ENCODE measurements at regions not wholly inside any gene's neighbourhood (a gene's known extent, or its start where the extent isn't known, plus 50 kb on each side); places are given as distances from the start of the nearest gene placed in this dataset.
"Not testable (repeated sequence)": the region's sequence is repeated elsewhere in the genome, so short reads cannot be mapped to it uniquely, and the experiment has no call there.

DNA sequence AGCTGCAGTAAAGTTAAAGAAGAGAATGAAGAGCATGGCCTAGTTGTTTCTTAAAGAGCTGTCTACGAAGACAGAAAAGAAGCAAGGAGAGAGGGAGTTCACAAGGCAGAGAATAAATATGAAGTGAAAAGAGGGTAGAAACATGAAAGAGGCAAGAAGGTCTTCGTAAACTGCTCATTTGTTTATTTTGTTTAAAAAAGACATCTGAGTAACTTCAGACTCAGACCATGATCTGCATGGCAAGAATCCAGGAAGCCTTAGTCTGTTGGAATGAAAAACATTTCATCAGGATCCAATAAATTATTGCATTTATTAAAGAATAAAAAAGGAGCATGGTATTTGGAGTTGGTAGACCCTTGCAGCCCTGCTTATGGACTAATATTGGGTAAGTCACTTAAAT lies 151.1 kb downstream of the SEM1 start:
- DNase-seq, result no peak

GRCh38 chr7:96558093-96558492 lies 151.6 kb downstream of the SEM1 start:
- no peak for DNase-seq

DNA sequence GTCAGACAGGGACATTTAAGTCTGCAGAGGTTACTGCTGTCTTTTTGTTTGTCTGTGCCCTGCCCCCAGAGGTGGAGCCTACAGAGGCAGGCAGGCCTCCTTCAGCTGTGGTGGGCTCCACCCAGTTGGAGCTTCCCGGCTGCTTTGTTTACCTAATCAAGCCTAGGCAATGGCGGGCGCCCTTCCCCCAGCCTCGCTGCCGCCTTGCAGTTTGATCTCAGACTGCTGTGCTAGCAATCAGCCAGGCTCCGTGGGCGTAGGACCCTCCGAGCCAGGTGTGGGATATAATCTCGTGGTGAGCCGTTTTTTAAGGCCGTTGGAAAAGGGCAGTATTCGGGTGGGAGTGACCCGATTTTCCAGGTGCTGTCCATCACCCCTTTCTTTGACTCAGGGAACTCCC lies 152.0 kb downstream of the SEM1 start:
- not testable (repeated sequence) for DNase-seq

DNA sequence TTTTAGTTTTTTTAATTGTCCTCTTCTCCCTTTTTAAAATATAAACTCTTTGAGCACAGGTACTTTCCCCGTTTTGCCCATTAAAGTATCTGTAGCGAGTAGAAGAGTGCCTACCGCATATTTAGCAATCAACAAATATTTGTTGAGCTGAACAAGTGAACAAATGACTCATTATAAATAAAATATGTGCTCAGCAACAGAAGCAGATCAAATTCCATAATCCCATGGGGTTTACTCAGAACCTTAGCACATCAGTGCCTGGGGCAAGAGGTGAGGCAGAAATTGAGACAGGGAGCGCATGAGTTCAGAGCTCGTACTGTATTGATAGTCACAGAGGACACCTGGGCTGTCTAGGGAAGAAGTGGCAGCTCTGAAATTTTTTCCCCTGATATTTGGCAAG lies 161.0 kb downstream of the SEM1 start:
- peak; percentile 7 for DNase-seq

DNA sequence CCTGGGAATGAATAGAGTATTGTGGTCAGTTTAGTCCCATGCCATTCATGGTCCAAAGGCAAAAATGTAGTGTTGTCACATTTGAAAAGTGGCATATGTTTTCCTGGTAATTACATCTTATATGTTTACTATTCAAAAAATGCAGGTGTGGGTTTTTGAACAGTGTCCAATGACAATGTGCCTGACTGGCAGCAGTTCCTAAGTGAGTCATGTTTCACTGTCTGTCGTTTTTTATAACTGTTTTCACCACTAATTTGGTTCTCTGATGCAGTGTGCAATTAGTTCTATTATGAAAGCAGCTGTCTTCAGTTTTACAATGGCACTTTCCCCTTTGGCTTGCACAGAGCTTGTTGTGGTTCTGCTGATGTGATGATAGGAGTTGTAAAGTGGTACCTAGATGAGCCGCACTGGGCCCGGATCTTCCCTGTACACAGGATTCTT lies 162.3 kb downstream of the SEM1 start:
- DNase-seq, result peak; percentile 19

- no peak for DNase-seq
Measured at GRCh38 chr7:96546426-96546825, 163.2 kb downstream of the SEM1 start.

DNA sequence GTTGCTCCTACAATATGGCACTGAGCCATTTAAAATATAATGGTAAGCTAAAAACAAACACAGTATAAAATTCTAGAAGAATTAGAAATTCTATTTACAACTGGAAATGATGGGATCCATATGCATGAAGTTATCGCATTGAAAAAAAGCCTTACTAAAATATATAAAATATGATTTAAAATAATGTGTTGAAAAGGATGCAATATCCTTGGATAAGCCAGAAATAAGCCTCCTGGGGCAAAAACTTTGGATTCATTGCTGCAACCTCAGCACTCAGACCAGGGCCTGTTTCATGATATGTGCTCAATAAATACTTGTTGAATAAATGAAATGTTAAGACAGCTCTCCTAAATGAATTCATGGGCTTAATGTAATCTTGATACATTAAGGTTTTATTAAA lies 170.2 kb downstream of the SEM1 start:
- no peak for DNase-seq

- DNase-seq, result no peak
Measured at GRCh38 chr7:96538632-96539031, 171.0 kb downstream of the SEM1 start.

DNA sequence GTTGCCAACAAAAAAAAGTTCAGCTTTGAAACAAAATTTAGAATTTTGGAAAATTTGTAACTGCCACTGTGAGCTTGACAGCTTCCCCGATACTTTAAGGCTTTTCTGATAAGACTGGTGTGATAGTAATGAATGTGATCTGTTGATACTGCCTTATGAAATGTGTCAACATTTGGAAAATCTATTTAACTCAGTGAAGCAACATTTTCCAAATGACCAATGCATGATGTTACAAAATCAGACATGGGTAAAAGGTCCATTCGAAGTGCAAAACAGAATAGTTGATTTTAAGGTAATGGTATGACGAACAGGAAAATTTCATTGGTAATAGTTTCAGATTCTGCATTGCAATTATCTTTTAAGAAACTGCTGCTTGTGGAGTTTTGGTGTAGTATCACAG lies 175.4 kb downstream of the SEM1 start:
- no peak for DNase-seq

- no peak for DNase-seq
Measured at GRCh38 chr7:96532428-96532935, 177.2 kb downstream of the SEM1 start.

DNA sequence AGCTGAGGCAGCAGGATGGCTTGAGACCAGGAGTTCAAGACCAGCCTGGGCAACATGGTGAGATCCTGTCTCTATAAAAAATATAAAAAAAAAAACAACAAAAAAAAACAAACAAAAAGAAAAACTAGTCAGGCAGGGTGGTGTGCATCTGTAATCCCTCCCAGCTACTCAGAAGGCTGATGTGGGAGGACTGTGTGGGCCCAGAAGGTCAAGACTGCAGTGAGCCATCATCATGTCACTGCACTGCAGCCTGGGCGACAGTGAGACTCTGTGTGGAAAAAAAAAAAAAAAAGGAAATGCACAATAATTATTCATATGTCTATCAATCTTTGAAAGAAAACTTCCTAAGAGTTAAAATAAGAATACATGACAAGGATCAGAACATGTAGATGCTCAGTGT lies 178.3 kb downstream of the SEM1 start:
- no peak for DNase-seq

- no peak for DNase-seq
Measured at GRCh38 chr7:96530786-96531185, 178.9 kb downstream of the SEM1 start.

DNA sequence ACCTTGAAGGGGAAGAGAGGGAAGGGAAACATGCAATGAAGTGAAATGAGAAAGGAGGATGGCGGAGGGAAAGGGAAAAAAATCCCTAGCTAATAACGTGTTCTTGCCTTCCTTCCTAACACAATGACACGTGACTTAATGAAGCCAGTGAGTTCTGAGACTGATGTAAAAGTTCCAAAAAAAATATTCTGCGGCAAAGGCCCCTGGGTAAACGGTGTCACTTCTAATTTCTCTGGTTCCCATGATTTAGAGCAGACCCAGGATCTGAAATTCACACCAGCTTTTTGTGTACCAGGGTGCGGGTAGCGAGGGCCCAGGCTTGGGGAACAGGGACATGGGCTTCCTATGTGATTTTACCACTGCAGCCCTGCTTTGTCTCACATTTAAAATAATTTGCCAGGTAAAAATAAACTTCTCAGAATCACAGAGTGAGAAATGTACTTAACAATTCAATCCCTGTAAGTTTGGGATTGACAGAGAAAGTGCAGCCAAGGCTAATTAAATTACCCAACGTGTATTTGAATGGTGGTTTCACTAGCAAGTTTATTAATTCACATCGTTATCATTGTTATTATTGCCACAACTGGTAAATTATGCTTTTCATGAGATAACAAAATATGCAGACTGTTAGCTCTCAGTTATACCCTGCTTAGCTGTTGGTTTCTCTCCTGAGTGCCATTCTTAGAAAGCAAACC lies 182.4 kb downstream of the SEM1 start:
- DNase-seq, result no peak

DNA sequence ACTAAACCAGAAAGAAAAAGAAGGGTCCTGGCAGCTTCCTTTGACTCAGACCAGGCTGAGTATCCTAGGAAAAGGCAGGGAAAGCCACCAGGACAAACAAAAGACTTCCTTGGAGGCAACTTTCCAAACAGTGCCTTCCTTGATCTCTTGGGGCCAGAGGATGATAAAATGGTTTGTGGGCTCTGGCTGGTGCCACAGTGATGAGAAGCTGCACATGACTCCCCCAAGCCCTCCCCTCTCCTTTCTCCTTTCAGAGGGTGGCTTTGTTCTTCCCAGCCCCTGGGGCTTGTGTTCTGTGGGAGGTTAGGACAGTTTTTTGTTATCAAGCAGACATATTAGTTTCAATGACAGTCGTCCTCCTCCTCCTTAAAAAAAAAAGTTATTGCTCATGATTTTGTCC lies 183.2 kb downstream of the SEM1 start:
- DNase-seq, result no peak

GRCh38 chr7:96521068-96521894 lies 188.4 kb downstream of the SEM1 start:
- no peak for DNase-seq

- no peak for DNase-seq
Measured at GRCh38 chr7:96508371-96508770, 186.5 kb upstream of the SLC25A13 start.

DNA sequence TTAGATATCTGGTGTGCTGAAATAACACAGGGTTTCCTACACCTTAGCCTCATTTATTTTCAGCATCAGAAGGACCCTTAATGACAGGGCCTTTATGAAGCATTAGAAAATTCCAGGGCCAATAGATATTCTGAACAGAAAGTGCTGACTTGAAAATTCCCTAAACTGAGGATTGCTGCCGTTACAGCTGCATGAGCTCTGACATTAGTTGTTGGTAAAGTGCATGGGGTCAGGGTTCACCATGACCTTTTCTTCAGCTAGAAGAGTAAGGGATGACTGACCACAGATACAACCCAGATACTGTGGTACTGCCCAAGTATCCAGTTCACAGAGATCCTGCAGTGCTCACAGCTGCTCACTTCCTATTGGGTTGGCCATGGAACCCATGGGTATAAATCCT lies 181.7 kb upstream of the SLC25A13 start:
- DNase-seq, result no peak

- no peak for DNase-seq
Measured at GRCh38 chr7:96501318-96501717, 179.4 kb upstream of the SLC25A13 start.

GRCh38 chr7:96499532-96499931 lies 177.6 kb upstream of the SLC25A13 start:
- DNase-seq, result peak; percentile 59

DNA sequence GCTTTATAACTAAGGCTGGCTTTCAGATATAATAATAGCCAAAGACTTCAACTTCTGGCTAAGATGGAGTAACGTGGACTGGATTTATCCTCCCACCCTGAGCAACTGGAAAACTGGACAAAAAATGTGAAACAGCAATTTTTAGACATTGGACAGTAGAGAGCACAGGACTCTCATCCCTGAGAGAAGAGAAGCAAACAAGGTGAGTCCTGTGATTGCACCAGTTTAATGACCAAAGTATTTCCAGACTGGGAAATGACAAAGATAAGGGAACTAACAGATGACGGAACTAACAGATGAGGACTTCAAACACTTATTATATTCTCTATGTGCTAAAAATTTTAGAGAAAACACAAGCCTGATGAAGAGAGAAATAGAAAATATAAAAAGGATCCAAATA lies 175.7 kb upstream of the SLC25A13 start:
- peak; percentile 17 for DNase-seq

- peak; percentile 58 for DNase-seq
Measured at GRCh38 chr7:96495751-96496216, 173.9 kb upstream of the SLC25A13 start.

- no peak for DNase-seq
Measured at GRCh38 chr7:96486681-96487080, 164.8 kb upstream of the SLC25A13 start.

GRCh38 chr7:96484845-96485244 lies 162.9 kb upstream of the SLC25A13 start:
- DNase-seq, result no peak

DNA sequence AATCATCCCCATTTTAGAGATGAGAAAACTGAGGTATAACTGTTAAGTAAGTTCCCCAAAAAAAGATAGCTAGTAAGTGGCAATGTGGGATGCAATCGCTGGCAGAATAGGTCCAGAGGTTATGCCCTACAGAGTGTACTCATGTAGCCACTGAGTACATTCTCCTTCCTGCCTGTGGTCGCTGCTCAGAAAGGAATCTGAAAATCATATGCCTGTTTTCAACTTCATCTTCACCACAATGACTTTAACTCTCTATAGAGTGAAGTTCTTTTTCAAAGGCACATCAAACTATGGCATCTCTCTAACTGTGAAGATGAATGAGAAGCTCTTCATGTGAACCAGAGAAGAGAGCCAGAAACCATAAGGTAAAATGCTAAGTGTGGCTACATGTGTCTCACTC lies 162.2 kb upstream of the SLC25A13 start:
- DNase-seq, result no peak
